ENCODE measurements at regions not wholly inside any gene's neighbourhood (a gene's known extent, or its start where the extent isn't known, plus 50 kb on each side); places are given as distances from the start of the nearest gene placed in this dataset.

DNA sequence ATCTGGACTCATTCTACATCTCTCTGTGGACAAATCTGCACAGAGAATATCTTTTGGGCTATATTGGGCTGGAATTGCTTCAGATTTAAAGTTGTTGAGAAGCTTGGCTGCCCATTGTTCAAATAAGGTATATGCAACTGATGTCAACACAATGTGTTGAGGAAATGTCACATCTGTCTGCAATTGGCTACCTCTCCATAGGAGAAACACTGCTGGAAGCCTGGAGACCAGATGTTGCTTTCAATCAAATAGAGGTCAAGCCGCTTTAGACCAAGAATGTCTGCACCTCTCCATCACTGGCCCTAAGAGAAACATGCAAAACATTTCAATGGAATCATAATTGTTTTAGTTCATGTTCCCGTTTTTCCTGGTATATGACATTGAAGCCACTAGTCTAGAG is 720.2 kb downstream of the SLC4A3 start:
- TF ChIP-seq, protein P1, sequence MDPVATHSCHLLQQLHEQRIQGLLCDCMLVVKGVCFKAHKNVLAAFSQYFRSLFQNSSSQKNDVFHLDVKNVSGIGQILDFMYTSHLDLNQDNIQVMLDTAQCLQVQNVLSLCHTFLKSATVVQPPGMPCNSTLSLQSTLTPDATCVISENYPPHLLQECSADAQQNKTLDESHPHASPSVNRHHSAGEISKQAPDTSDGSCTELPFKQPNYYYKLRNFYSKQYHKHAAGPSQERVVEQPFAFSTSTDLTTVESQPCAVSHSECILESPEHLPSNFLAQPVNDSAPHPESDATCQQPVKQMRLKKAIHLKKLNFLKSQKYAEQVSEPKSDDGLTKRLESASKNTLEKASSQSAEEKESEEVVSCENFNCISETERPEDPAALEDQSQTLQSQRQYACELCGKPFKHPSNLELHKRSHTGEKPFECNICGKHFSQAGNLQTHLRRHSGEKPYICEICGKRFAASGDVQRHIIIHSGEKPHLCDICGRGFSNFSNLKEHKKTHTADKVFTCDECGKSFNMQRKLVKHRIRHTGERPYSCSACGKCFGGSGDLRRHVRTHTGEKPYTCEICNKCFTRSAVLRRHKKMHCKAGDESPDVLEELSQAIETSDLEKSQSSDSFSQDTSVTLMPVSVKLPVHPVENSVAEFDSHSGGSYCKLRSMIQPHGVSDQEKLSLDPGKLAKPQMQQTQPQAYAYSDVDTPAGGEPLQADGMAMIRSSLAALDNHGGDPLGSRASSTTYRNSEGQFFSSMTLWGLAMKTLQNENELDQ (tag by site-specific recombination; IDR thresholded peaks at IDR 0.05; ENCODE audit: low read depth): no peak
- no peak for TF ChIP-seq ZBTB8A (tag by site-specific recombination; IDR thresholded peaks at IDR 0.05)
- TF ChIP-seq, protein P2, sequence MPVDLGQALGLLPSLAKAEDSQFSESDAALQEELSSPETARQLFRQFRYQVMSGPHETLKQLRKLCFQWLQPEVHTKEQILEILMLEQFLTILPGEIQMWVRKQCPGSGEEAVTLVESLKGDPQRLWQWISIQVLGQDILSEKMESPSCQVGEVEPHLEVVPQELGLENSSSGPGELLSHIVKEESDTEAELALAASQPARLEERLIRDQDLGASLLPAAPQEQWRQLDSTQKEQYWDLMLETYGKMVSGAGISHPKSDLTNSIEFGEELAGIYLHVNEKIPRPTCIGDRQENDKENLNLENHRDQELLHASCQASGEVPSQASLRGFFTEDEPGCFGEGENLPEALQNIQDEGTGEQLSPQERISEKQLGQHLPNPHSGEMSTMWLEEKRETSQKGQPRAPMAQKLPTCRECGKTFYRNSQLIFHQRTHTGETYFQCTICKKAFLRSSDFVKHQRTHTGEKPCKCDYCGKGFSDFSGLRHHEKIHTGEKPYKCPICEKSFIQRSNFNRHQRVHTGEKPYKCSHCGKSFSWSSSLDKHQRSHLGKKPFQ (tag by site-specific recombination; IDR thresholded peaks at IDR 0.05): no peak
